T-helper 2 cell treated with Interferon-gamma antibody and Interleukin-4, amounts not matched to agents 5 μg/mL and 100 μg/mL, for 36 hours (primary cell): ENCODE measurements at regions not wholly inside any gene's neighbourhood (a gene's known extent, or its start where the extent isn't known, plus 50 kb on each side); places are given as distances from the start of the nearest gene placed in this dataset.

Experiments
- DNase-seq: peaks from one replicate; pipeline ENCODE4 v3.0.0; 2021; ENCODE audit warnings: low spot score
- H3K27ac Mint-ChIP-seq: one replicate; pipeline ENCODE4 v1.8.0; 2021; ENCODE audit warnings: mild to moderate bottlenecking, mixed read lengths
- H3K27me3 Mint-ChIP-seq: one replicate; pipeline ENCODE4 v1.8.0; 2021; ENCODE audit warnings: low read depth, mixed read lengths
- H3K36me3 Mint-ChIP-seq: one replicate; pipeline ENCODE4 v1.8.0; 2021; ENCODE audit warnings: low read depth, mixed read lengths
- H3K4me1 Mint-ChIP-seq: one replicate; pipeline ENCODE4 v1.8.0; 2021; ENCODE audit warnings: low read depth, mixed read lengths
- H3K4me3 Mint-ChIP-seq: one replicate; pipeline ENCODE4 v1.8.0; 2022; ENCODE audit warnings: mild to moderate bottlenecking, moderate library complexity, mixed read lengths
- H3K9me3 Mint-ChIP-seq: one replicate; pipeline ENCODE4 v1.8.0; 2021; ENCODE audit warnings: mixed read lengths

- Mint-ChIP-seq H3K4me3 (no peak overlapping the region), H3K27me3 (no peaks in the 10 kb centered on the region), H3K36me3 (no peaks in the 10 kb centered on the region), H3K9me3 (peaks cover 33% of the 10 kb centered on the region), H3K27ac (no peak overlapping the region), H3K4me1 (no peaks in the 10 kb centered on the region)
- no peak for DNase-seq
Observed at GRCh38 chr2:35067420-35067819, 1288.2 kb upstream of the CRIM1 start.

DNA sequence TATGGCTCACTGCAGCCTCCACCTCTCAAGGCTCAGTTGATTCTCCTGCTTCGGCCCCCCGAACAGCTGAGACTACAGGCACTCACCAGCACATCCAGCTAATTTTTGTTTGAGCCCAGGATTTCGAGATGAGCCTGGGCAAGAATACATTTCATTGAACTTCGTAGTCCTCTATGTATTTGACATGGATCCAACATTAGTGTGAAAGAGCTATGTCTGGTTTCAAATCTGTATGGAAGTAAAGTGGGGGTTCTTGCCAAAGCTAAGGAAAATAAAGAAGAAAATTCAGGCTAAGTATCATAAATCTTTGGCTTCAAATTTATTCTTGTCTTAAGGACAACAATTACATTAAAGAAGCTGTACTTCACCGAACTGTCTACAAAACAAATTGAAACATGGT, 1291.7 kb upstream of the CRIM1 start:
- H3K36me3 Mint-ChIP-seq, result no peaks in the 10 kb centered on the region
- no peak overlapping the region for H3K4me3 Mint-ChIP-seq
- peaks cover 19% of the 10 kb centered on the region for H3K9me3 Mint-ChIP-seq

GRCh38 chr2:35035883-35036282, 1319.7 kb upstream of the CRIM1 start:
- no peaks in the 10 kb centered on the region for H3K36me3 Mint-ChIP-seq
- H3K27ac Mint-ChIP-seq, result no peak overlapping the region
- H3K4me1 Mint-ChIP-seq, result no peaks in the 10 kb centered on the region
- no peak overlapping the region for H3K4me3 Mint-ChIP-seq
- peaks cover 4% of the 10 kb centered on the region for H3K9me3 Mint-ChIP-seq
- H3K27me3 Mint-ChIP-seq, result no peaks in the 10 kb centered on the region
- DNase-seq, result no peak

More for the DNA sequence above, 1291.7 kb upstream of the CRIM1 start:
- no peak for DNase-seq
- Mint-ChIP-seq H3K27me3 (no peaks in the 10 kb centered on the region), H3K27ac (no peak overlapping the region), H3K4me1 (no peaks in the 10 kb centered on the region)

GRCh38 chr2:35033748-35034147, 1321.8 kb upstream of the CRIM1 start:
- H3K27ac Mint-ChIP-seq, result no peak overlapping the region
- no peaks in the 10 kb centered on the region for H3K27me3 Mint-ChIP-seq

GRCh38 chr2:35023545-35023944, 1332.0 kb upstream of the CRIM1 start:
- H3K4me3 Mint-ChIP-seq, result no peak overlapping the region
- no peak for DNase-seq
- no peaks in the 10 kb centered on the region for H3K36me3 Mint-ChIP-seq
- H3K4me1 Mint-ChIP-seq, result no peaks in the 10 kb centered on the region
- H3K9me3 Mint-ChIP-seq, result peaks cover 9% of the 10 kb centered on the region
- H3K27me3 Mint-ChIP-seq, result no peaks in the 10 kb centered on the region
- H3K27ac Mint-ChIP-seq, result no peak overlapping the region

More at GRCh38 chr2:35033748-35034147, 1321.8 kb upstream of the CRIM1 start:
- Mint-ChIP-seq H3K36me3 (no peaks in the 10 kb centered on the region), H3K4me3 (no peak overlapping the region), H3K4me1 (no peaks in the 10 kb centered on the region), H3K9me3 (peaks cover 9% of the 10 kb centered on the region)
- DNase-seq, result no peak

DNA sequence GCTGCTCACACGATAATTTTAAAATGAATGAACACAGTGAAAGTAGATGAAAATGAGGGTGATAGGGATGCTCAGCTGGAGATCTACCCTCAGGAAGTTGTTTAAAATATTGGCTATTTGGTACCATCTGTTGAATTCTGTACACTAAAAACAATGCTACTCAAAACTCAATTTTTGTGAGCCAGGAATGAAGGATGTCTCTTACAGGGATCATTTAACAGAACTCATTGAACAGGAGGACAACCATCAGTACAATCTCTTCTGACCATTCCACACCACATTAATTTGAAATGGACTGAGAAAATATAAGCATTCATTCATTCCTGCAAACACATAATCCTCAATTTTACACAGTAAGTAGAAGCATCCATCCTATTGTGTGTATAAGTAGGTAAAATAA, 1355.1 kb upstream of the CRIM1 start:
- DNase-seq, result no peak
- no peaks in the 10 kb centered on the region for H3K4me1 Mint-ChIP-seq
- no peaks in the 10 kb centered on the region for H3K36me3 Mint-ChIP-seq
- H3K4me3 Mint-ChIP-seq, result no peak overlapping the region
- H3K27me3 Mint-ChIP-seq, result no peaks in the 10 kb centered on the region
- no peak overlapping the region for H3K27ac Mint-ChIP-seq
- peaks cover 20% of the 10 kb centered on the region for H3K9me3 Mint-ChIP-seq

DNA sequence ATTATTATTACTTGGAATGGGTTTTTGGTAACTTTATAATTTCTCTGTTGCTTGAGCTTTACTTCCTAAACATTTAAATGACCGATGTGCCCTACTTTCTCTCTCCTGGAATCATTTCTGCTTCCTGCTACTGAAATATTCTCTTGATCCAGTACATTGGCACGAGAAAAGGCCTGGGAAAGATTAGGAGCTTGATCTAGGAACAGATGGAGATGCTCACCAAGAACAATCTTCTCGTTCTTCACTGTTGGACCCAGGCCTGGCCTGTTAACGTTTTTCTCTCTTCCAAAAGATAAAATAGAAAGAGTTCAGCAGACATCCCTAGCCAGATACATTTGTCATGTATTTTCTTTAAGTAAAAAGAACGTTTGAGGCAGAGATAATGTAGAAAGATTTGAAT, 1356.8 kb upstream of the CRIM1 start:
- H3K4me1 Mint-ChIP-seq, result no peaks in the 10 kb centered on the region
- no peak for DNase-seq
- peaks cover 9% of the 10 kb centered on the region for H3K9me3 Mint-ChIP-seq
- no peak overlapping the region for H3K27ac Mint-ChIP-seq
- H3K4me3 Mint-ChIP-seq, result no peak overlapping the region
- H3K27me3 Mint-ChIP-seq, result no peaks in the 10 kb centered on the region
- no peaks in the 10 kb centered on the region for H3K36me3 Mint-ChIP-seq

DNA sequence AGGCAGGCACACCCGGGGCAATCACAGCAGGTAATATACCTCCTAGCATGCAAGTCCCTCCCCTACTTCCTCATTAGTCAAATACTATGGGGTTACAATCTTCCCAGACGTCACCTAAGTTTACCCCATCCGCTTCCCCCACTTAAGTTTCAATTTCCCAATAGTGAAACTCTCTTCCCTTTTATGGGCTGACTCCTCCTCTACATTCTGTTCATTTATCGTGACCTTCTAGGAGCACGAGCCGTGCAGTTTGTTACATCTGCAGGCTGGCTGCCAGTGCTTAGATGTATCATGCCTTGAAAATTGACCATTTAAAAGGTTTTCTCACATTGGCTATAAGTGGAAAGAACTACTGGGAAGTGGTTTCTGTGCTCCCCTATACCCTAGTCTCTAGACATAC, 1357.8 kb upstream of the CRIM1 start:
- no peaks in the 10 kb centered on the region for H3K4me1 Mint-ChIP-seq
- no peak overlapping the region for H3K27ac Mint-ChIP-seq
- H3K36me3 Mint-ChIP-seq, result no peaks in the 10 kb centered on the region
- no peak for DNase-seq
- H3K4me3 Mint-ChIP-seq, result no peak overlapping the region
- H3K9me3 Mint-ChIP-seq, result peaks cover 8% of the 10 kb centered on the region
- no peaks in the 10 kb centered on the region for H3K27me3 Mint-ChIP-seq

DNA sequence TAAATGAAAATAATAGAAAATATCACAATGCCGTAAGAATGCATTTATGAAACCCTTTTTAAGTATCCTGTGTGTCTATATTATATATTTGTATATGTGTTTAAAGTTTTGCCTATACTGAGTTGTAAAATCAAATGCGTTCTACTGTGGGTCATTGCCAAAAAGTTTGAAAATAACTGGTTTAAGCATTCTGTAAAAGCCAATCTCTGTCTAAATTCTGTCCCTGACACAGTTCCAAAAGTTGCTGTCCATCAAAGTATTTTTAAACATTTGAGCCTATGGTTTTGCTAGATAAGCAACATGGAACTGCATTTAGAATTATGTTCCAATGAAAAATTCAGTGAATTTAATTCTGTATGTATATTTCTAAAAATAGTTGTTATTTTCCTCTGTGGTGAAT, 1360.4 kb upstream of the CRIM1 start:
- Mint-ChIP-seq H3K9me3 (peaks cover 17% of the 10 kb centered on the region), H3K4me1 (no peaks in the 10 kb centered on the region), H3K4me3 (no peak overlapping the region), H3K27ac (no peak overlapping the region), H3K27me3 (no peaks in the 10 kb centered on the region), H3K36me3 (no peaks in the 10 kb centered on the region)
- no peak for DNase-seq

DNA sequence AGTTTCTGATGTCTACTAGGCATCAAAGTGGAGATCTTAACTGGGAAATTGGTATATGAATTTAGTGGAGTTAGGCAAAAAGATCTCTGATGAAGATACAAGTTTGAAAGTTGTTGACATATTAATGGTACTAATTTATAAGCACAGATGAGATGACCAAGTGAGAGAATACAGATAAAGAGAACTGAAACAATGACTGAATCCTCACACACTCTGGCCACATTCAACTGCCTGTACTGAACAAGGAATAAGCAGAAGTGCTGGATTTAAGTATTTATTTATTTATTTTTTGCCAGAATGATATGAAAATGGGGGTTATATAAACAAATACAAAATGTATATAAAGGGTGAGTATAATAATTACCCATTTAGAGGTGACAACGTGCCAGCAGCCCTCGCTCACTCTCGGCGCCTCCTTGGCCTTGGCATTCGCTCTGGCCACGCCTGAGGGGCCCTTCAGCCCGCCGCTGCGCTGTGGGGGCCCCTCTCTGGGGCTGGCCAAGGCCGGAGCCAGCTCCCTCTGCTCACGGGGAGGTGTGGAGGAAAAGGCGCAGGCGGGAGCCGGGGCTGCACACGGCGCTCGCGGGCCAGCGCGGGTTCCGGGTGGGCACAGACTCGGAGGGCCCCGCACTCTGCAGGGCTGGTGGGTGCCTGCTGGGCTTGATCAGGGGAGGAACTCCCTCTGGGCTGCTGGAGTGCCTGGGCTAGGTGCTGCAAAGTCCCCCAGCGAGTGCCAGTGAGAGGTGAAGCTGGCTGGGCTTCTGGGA, 1363.9 kb upstream of the CRIM1 start:
- Mint-ChIP-seq H3K9me3 (peaks cover 14% of the 10 kb centered on the region), H3K4me1 (no peaks in the 10 kb centered on the region), H3K4me3 (no peak overlapping the region), H3K27me3 (no peaks in the 10 kb centered on the region), H3K36me3 (no peaks in the 10 kb centered on the region), H3K27ac (no peak overlapping the region)
- no peak for DNase-seq

- Mint-ChIP-seq H3K9me3 (peaks cover 22% of the 10 kb centered on the region), H3K4me1 (no peaks in the 10 kb centered on the region)
Observed at GRCh38 chr2:34985474-34985873, 1370.1 kb upstream of the CRIM1 start.

DNA sequence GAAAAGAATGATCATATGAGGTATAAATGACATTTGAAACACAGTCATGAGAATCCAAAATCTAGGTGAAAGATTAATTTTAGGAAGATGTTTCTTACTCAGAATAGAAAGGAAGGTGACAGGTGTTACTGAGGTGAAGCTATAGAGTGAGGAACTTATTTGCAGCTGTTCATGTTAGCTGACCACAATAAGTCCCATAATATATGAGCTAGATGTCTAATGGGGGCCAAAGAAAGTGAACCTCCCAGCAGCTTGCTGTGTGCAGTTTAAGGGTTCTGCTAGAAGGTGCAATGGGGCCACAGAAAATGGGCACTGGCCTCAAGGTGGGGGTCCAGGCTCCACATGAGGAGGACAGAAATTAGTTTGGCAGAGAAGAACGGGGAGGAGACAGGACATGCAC, 1374.9 kb upstream of the CRIM1 start:
- Mint-ChIP-seq H3K27ac (no peak overlapping the region), H3K4me1 (no peaks in the 10 kb centered on the region), H3K36me3 (no peaks in the 10 kb centered on the region), H3K4me3 (no peak overlapping the region), H3K27me3 (no peaks in the 10 kb centered on the region), H3K9me3 (peaks cover 28% of the 10 kb centered on the region)
- DNase-seq, result no peak

More at GRCh38 chr2:34985474-34985873, 1370.1 kb upstream of the CRIM1 start:
- Mint-ChIP-seq H3K27me3 (no peaks in the 10 kb centered on the region), H3K27ac (no peak overlapping the region), H3K4me3 (no peak overlapping the region), H3K36me3 (no peaks in the 10 kb centered on the region)
- no peak for DNase-seq

GRCh38 chr2:34979148-34979547, 1376.4 kb upstream of the CRIM1 start:
- H3K27ac Mint-ChIP-seq, result no peak overlapping the region
- H3K27me3 Mint-ChIP-seq, result no peaks in the 10 kb centered on the region
- no peak for DNase-seq
- H3K36me3 Mint-ChIP-seq, result no peaks in the 10 kb centered on the region
- peaks cover 26% of the 10 kb centered on the region for H3K9me3 Mint-ChIP-seq
- no peak overlapping the region for H3K4me3 Mint-ChIP-seq
- no peaks in the 10 kb centered on the region for H3K4me1 Mint-ChIP-seq

DNA sequence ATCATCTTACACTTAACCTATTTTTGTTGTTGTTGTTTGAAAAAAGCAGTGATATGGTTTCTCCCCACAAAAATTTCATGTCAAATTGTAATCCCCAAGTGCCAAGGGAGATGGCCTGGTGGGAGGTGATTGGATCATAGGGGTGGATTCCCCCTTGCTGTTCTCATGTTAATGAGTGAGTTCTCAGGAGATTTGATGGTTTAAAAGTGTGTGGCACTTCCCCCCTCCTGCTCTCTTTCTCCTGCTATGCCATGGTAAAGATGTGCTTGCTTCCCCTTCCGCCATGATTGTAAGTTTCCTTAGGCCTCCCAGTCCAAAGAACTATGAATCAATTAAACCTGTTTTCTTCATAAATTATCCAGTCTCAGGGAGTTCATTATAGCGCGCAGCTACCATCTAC, 1362.7 kb upstream of the FAM98A start:
- H3K4me3 Mint-ChIP-seq, result no peak overlapping the region
- H3K4me1 Mint-ChIP-seq, result no peaks in the 10 kb centered on the region
- peaks cover 5% of the 10 kb centered on the region for H3K9me3 Mint-ChIP-seq
- no peaks in the 10 kb centered on the region for H3K27me3 Mint-ChIP-seq
- DNase-seq, result no peak
- H3K27ac Mint-ChIP-seq, result no peak overlapping the region
- H3K36me3 Mint-ChIP-seq, result no peaks in the 10 kb centered on the region

DNA sequence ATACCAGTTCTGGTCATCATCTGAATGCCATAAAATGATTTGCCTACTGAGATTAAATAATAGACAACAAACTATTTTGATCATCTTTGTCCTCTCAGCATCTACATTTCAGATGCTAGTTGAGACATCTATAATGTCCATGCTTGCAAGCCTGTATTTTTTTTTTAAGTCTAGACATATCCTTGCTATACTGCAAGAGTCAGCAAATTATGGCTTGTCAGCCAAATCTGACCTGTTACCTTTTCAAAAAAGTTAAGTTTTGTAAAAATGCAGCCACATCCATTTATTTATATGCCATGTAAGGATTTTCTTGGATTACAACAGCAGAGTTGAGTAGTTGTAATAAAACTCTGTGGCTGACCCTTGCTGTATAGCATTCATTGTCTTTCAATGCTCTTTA, 1355.7 kb upstream of the FAM98A start:
- no peak overlapping the region for H3K27ac Mint-ChIP-seq
- DNase-seq, result no peak
- no peaks in the 10 kb centered on the region for H3K36me3 Mint-ChIP-seq
- peaks cover 14% of the 10 kb centered on the region for H3K9me3 Mint-ChIP-seq
- no peaks in the 10 kb centered on the region for H3K27me3 Mint-ChIP-seq
- H3K4me1 Mint-ChIP-seq, result no peaks in the 10 kb centered on the region
- no peak overlapping the region for H3K4me3 Mint-ChIP-seq
